Transverse colon (tissue), 3 donors: ENCODE measurements at regions not wholly inside any gene's neighbourhood (a gene's known extent, or its start where the extent isn't known, plus 50 kb on each side); places are given as distances from the start of the nearest gene placed in this dataset.

Experiments
- POLR2A ChIP-seq: fragments of 450-650 bp; IDR thresholded peaks from one replicate; pipeline ENCODE4 v1.6.1; 2016; ENCODE audit warnings: antibody characterized with exemption, mild to moderate bottlenecking, moderate library complexity
- TF ChIP-seq, protein P1 (sequence below), 5 experiments: fragments of 200-600 bp in 3 of 5; fragments of 450-650 bp in 2 of 5; sonication (generic) in 3 of 5; IDR thresholded peaks; 1 replicate in 2 of 5; 2 replicates in 3 of 5; pipeline ENCODE4 v1.5.1; 2016 to 2017; ENCODE audit warnings: antibody characterized with exemption in 5 of 5, inconsistent platforms in 3 of 5, mild to moderate bottlenecking in 2 of 5, moderate library complexity in 1 of 5

- no peak for TF ChIP-seq POLR2A
- TF ChIP-seq, protein P1, sequence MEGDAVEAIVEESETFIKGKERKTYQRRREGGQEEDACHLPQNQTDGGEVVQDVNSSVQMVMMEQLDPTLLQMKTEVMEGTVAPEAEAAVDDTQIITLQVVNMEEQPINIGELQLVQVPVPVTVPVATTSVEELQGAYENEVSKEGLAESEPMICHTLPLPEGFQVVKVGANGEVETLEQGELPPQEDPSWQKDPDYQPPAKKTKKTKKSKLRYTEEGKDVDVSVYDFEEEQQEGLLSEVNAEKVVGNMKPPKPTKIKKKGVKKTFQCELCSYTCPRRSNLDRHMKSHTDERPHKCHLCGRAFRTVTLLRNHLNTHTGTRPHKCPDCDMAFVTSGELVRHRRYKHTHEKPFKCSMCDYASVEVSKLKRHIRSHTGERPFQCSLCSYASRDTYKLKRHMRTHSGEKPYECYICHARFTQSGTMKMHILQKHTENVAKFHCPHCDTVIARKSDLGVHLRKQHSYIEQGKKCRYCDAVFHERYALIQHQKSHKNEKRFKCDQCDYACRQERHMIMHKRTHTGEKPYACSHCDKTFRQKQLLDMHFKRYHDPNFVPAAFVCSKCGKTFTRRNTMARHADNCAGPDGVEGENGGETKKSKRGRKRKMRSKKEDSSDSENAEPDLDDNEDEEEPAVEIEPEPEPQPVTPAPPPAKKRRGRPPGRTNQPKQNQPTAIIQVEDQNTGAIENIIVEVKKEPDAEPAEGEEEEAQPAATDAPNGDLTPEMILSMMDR (IDR thresholded peaks at IDR 0.05) = no peak
These were observed 91.0 kb downstream of the TMEM17 start for GRCh38 chr2:62415019-62415431.
